Spleen (tissue), 7 donors: ENCODE measurements at regions not wholly inside any gene's neighbourhood (a gene's known extent, or its start where the extent isn't known, plus 50 kb on each side); places are given as distances from the start of the nearest gene placed in this dataset.

Source experiments
- CTCF ChIP-seq, 11 experiments: fragments of 200-600 bp in 7 of 11; fragments of 450-650 bp in 4 of 11; sonication (generic) in 4 of 11; IDR thresholded peaks in 8 of 11; conservative IDR thresholded peaks in 3 of 11; 1 replicate in 7 of 11; 2 replicates in 4 of 11; pipeline versions ENCODE4 v1.4.0 to v1.8.0; 2016 to 2021; ENCODE audit warnings: antibody characterized with exemption in 11 of 11, inconsistent platforms in 4 of 11, mild to moderate bottlenecking in 1 of 11
- POLR2A ChIP-seq, 3 donors: fragments of 450-650 bp; IDR thresholded peaks; one replicate each; pipeline ENCODE4 v1.5.1; 2017; ENCODE audit warnings: antibody characterized with exemption in 3 of 3, mild to moderate bottlenecking in 1 of 3
- POLR2AphosphoS5 ChIP-seq, 3 donors: sonication (generic); formaldehyde crosslinking; IDR thresholded peaks; one replicate each; pipeline ENCODE4 v1.5.1; 2017; ENCODE audit warnings: antibody characterized with exemption in 3 of 3
- donor health status: DM: no; HTN: no; CAD: no; lungs with moderate emphysema.
- donor health status: DM: no; HTN: no; CAD: no.
- donor health status: DM: no; HTN: no; CAD: no.

GRCh38 chr7:81213394-81213793 lies 294.5 kb upstream of the SEMA3C start:
- no peak for TF ChIP-seq CTCF (IDR thresholded peaks at IDR 0.05 in 8 of 11, conservative IDR thresholded peaks at IDR 0.05 in 3 of 11)
- no peak for TF ChIP-seq POLR2A (IDR thresholded peaks at IDR 0.05)
- TF ChIP-seq POLR2AphosphoS5 (IDR thresholded peaks at IDR 0.05), result no peak
